ENCODE measurements at regions not wholly inside any gene's neighbourhood (a gene's known extent, or its start where the extent isn't known, plus 50 kb on each side); places are given as distances from the start of the nearest gene placed in this dataset.
"Not testable (repeated sequence)": the region's sequence is repeated elsewhere in the genome, so short reads cannot be mapped to it uniquely, and the experiment has no call there.

DNA sequence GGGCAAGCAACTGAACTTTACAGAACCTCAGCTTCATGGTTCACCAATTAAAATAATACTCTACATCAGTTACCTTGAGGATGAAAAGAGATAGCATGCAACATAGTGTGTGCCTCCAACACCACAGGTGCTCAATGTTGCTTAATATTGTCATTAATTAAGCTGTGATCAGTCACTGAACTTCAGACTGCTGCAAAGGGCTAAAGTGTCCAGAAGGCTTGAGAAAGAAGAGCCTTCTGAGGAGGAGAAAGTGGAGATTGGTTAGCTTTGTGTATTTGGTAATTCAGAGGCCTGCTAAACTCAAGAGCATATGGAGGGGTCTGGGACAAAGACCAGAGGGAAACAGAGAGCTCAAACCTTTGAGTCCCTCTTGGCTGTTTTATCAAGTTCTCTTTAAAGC, 66.3 kb upstream of the SELENOP start:
- Histone ChIP-seq H3K9me3 (ENCODE audit: control insufficient read depth, insufficient read depth, low read length) (no peaks in the 10 kb centered on the region), H3K27me3 (ENCODE audit: control insufficient read depth, insufficient read depth, low read length) (no peaks in the 10 kb centered on the region), H3K27ac (ENCODE audit: low read depth, low read length) (no peak overlapping the region), H3K4me1 (ENCODE audit: control insufficient read depth, insufficient read depth, low read length) (no peaks in the 10 kb centered on the region), H3K4me3 (ENCODE audit: low read depth, low read length) (no peak overlapping the region), H3K36me3 (ENCODE audit: control insufficient read depth, insufficient read depth, low read length) (no peaks in the 10 kb centered on the region), H3K9ac (ENCODE audit: low read depth, low read length) (no peak overlapping the region)

GRCh38 chr5:42877431-42877830, 65.7 kb upstream of the SELENOP start:
- Histone ChIP-seq H3K9me3 (ENCODE audit: control insufficient read depth, insufficient read depth, low read length) (no peaks in the 10 kb centered on the region), H3K36me3 (ENCODE audit: control insufficient read depth, insufficient read depth, low read length) (no peaks in the 10 kb centered on the region), H3K27me3 (ENCODE audit: control insufficient read depth, insufficient read depth, low read length) (no peaks in the 10 kb centered on the region), H3K27ac (ENCODE audit: low read depth, low read length) (no peak overlapping the region), H3K4me3 (ENCODE audit: low read depth, low read length) (no peak overlapping the region), H3K9ac (ENCODE audit: low read depth, low read length) (no peak overlapping the region), H3K4me1 (ENCODE audit: control insufficient read depth, insufficient read depth, low read length) (no peaks in the 10 kb centered on the region)

DNA sequence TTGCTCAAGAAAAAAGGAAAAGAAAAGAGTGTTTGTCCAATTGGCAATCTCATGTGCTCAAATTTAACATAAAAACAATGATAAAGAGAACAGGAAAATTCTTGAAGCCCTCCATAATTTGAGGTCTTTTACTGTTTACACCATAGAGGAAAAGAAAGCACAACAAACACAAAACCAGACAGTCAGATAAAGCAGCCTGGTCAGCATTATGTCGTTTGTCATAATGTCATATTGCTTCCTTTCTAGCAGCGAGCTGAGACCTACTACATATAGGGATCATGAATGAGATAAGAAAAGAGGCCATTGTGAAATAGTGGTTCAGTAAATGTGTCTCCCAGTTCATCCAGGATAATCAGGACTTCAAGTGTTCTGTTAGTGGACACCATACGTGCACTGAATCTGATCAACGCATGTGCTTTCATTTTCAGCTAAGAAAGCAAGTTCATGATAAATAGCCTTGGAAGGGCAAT, 64.7 kb upstream of the SELENOP start:
- Histone ChIP-seq H3K9ac (ENCODE audit: low read depth, low read length) (no peak overlapping the region), H3K9me3 (ENCODE audit: control insufficient read depth, insufficient read depth, low read length) (no peaks in the 10 kb centered on the region), H3K27ac (ENCODE audit: low read depth, low read length) (no peak overlapping the region), H3K4me1 (ENCODE audit: control insufficient read depth, insufficient read depth, low read length) (no peaks in the 10 kb centered on the region), H3K27me3 (ENCODE audit: control insufficient read depth, insufficient read depth, low read length) (no peaks in the 10 kb centered on the region), H3K4me3 (ENCODE audit: low read depth, low read length) (no peak overlapping the region), H3K36me3 (ENCODE audit: control insufficient read depth, insufficient read depth, low read length) (no peaks in the 10 kb centered on the region)

DNA sequence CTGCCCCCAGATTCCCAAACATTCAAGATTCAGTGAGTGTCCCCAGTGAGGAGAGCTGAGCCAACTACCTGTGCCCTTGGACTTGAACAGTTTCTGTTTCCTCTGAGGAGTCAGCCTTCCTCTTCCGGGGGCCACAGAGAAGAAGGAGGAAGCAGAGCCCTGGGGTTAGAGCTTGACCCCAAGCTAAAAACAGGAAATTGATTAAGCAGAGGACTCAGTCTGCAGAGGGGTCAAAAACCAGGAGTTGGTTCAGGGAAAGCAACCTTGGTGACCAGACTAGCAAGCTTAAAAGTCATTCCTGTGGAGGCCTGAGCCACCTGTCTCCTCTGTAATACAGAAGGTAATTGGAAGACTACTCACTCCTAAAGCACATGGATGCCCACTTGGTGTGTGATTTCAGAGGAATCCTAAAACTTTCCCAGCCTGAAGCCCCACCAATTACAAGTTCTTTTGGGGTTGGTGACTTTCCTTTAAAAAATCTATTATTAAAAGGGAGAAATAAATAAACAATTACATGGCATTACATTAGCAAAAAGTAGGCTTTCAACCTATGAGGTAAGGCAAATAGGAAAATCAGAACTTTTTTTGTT, 64.2 kb upstream of the SELENOP start:
- H3K9ac ChIP-seq (ENCODE audit: low read depth, low read length): no peak overlapping the region
- no peak overlapping the region for H3K4me3 ChIP-seq (ENCODE audit: low read depth, low read length)
- H3K36me3 ChIP-seq (ENCODE audit: control insufficient read depth, insufficient read depth, low read length): no peaks in the 10 kb centered on the region
- no peaks in the 10 kb centered on the region for H3K27me3 ChIP-seq (ENCODE audit: control insufficient read depth, insufficient read depth, low read length)
- no peak overlapping the region for H3K27ac ChIP-seq (ENCODE audit: low read depth, low read length)
- no peaks in the 10 kb centered on the region for H3K9me3 ChIP-seq (ENCODE audit: control insufficient read depth, insufficient read depth, low read length)
- no peaks in the 10 kb centered on the region for H3K4me1 ChIP-seq (ENCODE audit: control insufficient read depth, insufficient read depth, low read length)

- no peak overlapping the region for H3K9ac ChIP-seq (ENCODE audit: low read depth, low read length)
- no peak overlapping the region for H3K27ac ChIP-seq (ENCODE audit: low read depth, low read length)
- H3K27me3 ChIP-seq (ENCODE audit: control insufficient read depth, insufficient read depth, low read length): no peaks in the 10 kb centered on the region
- no peaks in the 10 kb centered on the region for H3K36me3 ChIP-seq (ENCODE audit: control insufficient read depth, insufficient read depth, low read length)
- H3K4me1 ChIP-seq (ENCODE audit: control insufficient read depth, insufficient read depth, low read length): no peaks in the 10 kb centered on the region
- H3K4me3 ChIP-seq (ENCODE audit: low read depth, low read length): no peak overlapping the region
- no peaks in the 10 kb centered on the region for H3K9me3 ChIP-seq (ENCODE audit: control insufficient read depth, insufficient read depth, low read length)
Measured at GRCh38 chr5:42875211-42875610, 63.5 kb upstream of the SELENOP start.

DNA sequence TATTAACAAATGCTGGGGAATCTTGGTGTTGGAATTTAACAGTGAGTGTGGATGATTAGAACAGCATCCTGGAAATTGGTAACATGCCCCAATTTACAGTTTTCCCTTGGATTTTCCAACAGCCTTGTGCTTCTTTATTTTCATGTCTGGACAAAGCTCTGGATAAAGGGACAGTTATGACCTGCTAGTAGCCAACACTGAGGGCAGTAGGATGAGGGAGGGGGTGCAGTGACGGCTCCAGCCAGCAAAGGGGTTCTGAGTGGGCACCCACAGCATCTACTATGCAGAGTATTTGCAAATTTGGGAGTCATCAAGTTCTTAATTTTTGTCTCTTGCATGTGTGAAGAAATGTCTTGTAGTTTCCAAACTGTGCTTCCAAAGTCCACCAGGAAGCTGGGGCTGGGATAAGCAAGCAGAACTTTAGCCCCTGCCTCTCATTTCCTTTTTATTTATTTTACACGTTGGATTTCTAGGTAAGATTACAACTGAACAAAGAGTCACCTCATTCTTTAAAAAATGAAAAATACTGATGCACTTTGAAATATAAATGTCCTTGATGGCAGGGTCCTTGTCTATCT, 63.0 kb upstream of the SELENOP start:
- Histone ChIP-seq H3K9ac (ENCODE audit: low read depth, low read length) (no peak overlapping the region), H3K27me3 (ENCODE audit: control insufficient read depth, insufficient read depth, low read length) (no peaks in the 10 kb centered on the region), H3K4me1 (ENCODE audit: control insufficient read depth, insufficient read depth, low read length) (no peaks in the 10 kb centered on the region), H3K36me3 (ENCODE audit: control insufficient read depth, insufficient read depth, low read length) (no peaks in the 10 kb centered on the region), H3K4me3 (ENCODE audit: low read depth, low read length) (no peak overlapping the region), H3K27ac (ENCODE audit: low read depth, low read length) (no peak overlapping the region), H3K9me3 (ENCODE audit: control insufficient read depth, insufficient read depth, low read length) (no peaks in the 10 kb centered on the region)

DNA sequence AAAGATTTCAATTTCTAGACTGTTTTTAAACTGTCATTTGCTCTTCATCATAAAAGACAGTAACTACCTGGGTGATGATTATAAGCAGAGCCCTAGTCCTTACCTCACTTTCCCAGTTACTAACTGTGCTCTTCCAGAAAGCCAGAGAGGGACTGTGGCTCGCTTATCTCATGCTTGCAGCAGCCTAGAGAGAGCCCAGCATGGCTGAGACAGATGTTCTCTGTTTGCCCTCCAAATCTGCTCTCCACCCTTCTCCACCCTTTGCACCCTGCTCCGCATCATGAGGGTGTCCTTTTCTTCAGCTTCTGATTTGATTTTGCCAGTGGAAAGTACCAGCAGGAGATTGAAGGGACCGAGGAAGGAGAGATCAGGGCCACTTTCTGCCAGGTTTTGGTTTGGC, 61.2 kb upstream of the SELENOP start:
- no peaks in the 10 kb centered on the region for H3K36me3 ChIP-seq (ENCODE audit: control insufficient read depth, insufficient read depth, low read length)
- H3K9me3 ChIP-seq (ENCODE audit: control insufficient read depth, insufficient read depth, low read length): no peaks in the 10 kb centered on the region
- H3K27me3 ChIP-seq (ENCODE audit: control insufficient read depth, insufficient read depth, low read length): no peaks in the 10 kb centered on the region
- no peak overlapping the region for H3K27ac ChIP-seq (ENCODE audit: low read depth, low read length)
- no peaks in the 10 kb centered on the region for H3K4me1 ChIP-seq (ENCODE audit: control insufficient read depth, insufficient read depth, low read length)
- no peak overlapping the region for H3K9ac ChIP-seq (ENCODE audit: low read depth, low read length)
- no peak overlapping the region for H3K4me3 ChIP-seq (ENCODE audit: low read depth, low read length)

DNA sequence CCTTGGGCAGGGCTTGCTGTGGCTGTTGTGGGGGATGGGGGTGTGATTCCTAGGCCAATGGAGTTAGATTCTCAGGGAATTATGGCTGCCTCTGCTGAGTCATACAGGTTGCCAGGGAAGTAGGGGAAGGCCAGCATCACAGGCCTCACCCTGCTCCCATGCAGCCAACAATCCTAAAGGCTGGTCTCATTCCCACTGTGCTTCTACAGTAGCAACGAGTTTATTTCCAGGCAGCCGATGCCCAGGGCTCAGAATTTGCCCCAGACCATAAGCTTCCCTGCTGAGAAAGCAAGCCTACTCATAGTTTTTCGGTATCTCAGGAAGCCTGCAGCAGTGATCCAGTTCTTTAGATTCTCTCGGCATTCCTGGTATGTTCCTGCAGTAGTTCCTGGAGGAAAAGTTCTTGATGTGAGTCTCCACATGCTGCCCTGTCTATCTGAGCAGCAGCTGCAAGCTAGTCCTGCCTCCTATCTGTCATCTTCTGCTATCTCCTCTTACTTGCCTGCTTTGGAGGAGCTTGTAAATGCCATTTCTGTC, 59.3 kb upstream of the SELENOP start:
- no peaks in the 10 kb centered on the region for H3K9me3 ChIP-seq (ENCODE audit: control insufficient read depth, insufficient read depth, low read length)
- no peak overlapping the region for H3K9ac ChIP-seq (ENCODE audit: low read depth, low read length)
- H3K27me3 ChIP-seq (ENCODE audit: control insufficient read depth, insufficient read depth, low read length): no peaks in the 10 kb centered on the region
- no peak overlapping the region for H3K4me3 ChIP-seq (ENCODE audit: low read depth, low read length)
- H3K36me3 ChIP-seq (ENCODE audit: control insufficient read depth, insufficient read depth, low read length): no peaks in the 10 kb centered on the region
- no peak overlapping the region for H3K27ac ChIP-seq (ENCODE audit: low read depth, low read length)
- no peaks in the 10 kb centered on the region for H3K4me1 ChIP-seq (ENCODE audit: control insufficient read depth, insufficient read depth, low read length)

DNA sequence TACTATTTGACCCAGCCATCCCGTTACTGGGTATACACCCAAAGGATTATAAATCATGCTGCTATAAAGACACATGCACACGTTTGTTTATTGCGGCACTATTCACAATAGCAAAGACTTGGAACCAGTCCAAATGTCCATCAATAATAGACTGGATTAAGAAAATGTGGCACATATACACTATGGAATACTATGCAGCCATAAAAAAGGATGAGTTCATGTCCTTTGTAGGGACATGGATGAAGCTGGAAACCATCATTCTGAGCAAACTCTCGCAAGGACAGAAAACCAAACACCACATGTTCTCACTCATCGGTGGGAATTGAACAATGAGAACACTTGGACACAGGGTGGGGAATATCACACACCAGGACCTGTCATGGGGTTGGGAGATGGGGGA, 56.7 kb upstream of the SELENOP start:
- not testable (repeated sequence) for H3K27ac ChIP-seq (ENCODE audit: low read depth, low read length); H3K4me1 ChIP-seq (ENCODE audit: control insufficient read depth, insufficient read depth, low read length); H3K9ac ChIP-seq (ENCODE audit: low read depth, low read length); H3K27me3 ChIP-seq (ENCODE audit: control insufficient read depth, insufficient read depth, low read length); H3K36me3 ChIP-seq (ENCODE audit: control insufficient read depth, insufficient read depth, low read length); H3K9me3 ChIP-seq (ENCODE audit: control insufficient read depth, insufficient read depth, low read length); H3K4me3 ChIP-seq (ENCODE audit: low read depth, low read length)

DNA sequence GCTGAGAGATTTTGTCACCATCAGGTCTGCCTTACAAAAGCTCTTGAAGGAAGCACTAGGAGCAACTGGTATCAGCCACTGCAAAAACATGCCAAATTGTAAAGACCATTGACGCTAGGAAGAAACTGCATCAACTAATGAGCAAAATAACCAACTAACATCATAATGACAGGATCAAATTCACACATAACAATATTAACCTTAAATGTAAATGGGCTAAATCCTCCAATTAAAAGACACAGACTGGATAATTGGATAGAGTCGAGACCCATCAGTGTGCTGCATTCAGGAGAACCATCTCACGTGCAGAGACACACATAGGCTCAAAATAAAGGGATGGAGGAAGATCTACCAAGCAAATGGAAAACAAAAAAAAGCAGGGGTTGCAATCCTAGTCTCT, 53.1 kb upstream of the SELENOP start:
- H3K9me3 ChIP-seq (ENCODE audit: control insufficient read depth, insufficient read depth, low read length): not testable (repeated sequence)

More for the DNA sequence above, 53.1 kb upstream of the SELENOP start:
- not testable (repeated sequence) for H3K4me1 ChIP-seq (ENCODE audit: control insufficient read depth, insufficient read depth, low read length); H3K9ac ChIP-seq (ENCODE audit: low read depth, low read length); H3K27ac ChIP-seq (ENCODE audit: low read depth, low read length); H3K4me3 ChIP-seq (ENCODE audit: low read depth, low read length); H3K27me3 ChIP-seq (ENCODE audit: control insufficient read depth, insufficient read depth, low read length); H3K36me3 ChIP-seq (ENCODE audit: control insufficient read depth, insufficient read depth, low read length)

All from HUES48 (cell line).